ENCODE measurements at regions not wholly inside any gene's neighbourhood (a gene's known extent, or its start where the extent isn't known, plus 50 kb on each side); places are given as distances from the start of the nearest gene placed in this dataset.

GRCh38 chr5:165349735-165350134 lies 1844.3 kb downstream of the MAT2B start:
- H3K36me3 ChIP-seq (ENCODE audit: control insufficient read depth, insufficient read depth, low read length): no peaks in the 10 kb centered on the region
- H3K4me3 ChIP-seq (ENCODE audit: low read depth, low read length): no peak overlapping the region
- no peaks in the 10 kb centered on the region for H3K27me3 ChIP-seq (ENCODE audit: control insufficient read depth, insufficient read depth, low read length)
- DNase-seq (ENCODE audit: low read depth): no peak
- TF ChIP-seq, protein P1, sequence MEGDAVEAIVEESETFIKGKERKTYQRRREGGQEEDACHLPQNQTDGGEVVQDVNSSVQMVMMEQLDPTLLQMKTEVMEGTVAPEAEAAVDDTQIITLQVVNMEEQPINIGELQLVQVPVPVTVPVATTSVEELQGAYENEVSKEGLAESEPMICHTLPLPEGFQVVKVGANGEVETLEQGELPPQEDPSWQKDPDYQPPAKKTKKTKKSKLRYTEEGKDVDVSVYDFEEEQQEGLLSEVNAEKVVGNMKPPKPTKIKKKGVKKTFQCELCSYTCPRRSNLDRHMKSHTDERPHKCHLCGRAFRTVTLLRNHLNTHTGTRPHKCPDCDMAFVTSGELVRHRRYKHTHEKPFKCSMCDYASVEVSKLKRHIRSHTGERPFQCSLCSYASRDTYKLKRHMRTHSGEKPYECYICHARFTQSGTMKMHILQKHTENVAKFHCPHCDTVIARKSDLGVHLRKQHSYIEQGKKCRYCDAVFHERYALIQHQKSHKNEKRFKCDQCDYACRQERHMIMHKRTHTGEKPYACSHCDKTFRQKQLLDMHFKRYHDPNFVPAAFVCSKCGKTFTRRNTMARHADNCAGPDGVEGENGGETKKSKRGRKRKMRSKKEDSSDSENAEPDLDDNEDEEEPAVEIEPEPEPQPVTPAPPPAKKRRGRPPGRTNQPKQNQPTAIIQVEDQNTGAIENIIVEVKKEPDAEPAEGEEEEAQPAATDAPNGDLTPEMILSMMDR (IDR thresholded peaks at IDR 0.05; ENCODE audit: insufficient read depth, low read length, poor library complexity, severe bottlenecking): no peak

DNA sequence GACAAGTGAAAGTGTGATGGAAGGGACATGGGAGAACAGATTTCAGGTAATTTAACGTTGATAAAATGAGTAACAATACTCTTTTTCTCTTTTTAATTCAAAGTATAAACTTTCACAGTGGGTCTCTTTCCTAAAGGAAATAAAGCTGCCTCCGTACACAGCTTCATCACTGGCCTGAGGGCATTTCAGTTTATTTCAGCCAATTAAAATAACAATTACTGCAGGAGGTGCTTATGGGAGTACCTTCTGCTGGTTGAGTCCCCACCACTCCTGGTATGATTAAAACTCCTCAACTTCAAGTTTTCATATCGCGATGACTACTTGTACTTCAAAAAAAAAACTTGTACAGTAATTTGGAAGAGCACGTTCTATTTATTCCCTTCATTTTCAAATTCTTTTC lies 1845.9 kb downstream of the MAT2B start:
- Histone ChIP-seq H3K36me3 (ENCODE audit: control insufficient read depth, insufficient read depth, low read length) (no peaks in the 10 kb centered on the region), H3K27me3 (ENCODE audit: control insufficient read depth, insufficient read depth, low read length) (no peaks in the 10 kb centered on the region), H3K4me3 (ENCODE audit: low read depth, low read length) (no peak overlapping the region)
- no peak for DNase-seq (ENCODE audit: low read depth)
- TF ChIP-seq, protein P1 (IDR thresholded peaks at IDR 0.05; ENCODE audit: insufficient read depth, low read length, poor library complexity, severe bottlenecking): no peak

DNA sequence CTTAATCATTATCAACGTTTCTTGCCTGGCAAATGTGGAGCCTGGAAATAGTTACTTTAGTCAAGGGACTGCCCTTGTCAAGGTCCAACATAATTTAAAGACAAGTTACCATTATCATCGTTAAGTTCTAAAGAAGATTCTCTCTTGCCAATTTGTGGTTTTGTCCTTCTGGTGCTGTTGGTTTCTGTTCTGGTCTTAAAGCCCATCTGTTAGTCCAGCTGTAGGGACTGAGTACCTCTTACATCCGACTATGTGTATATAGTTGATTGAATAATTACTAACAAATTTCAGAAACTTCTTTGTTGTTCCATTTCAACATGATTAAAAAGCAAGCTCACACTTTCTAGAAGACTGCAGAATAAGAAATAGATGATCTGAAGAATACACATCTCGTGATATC lies 1854.9 kb downstream of the MAT2B start:
- DNase-seq (ENCODE audit: low read depth): no peak
- Histone ChIP-seq H3K36me3 (ENCODE audit: control insufficient read depth, insufficient read depth, low read length) (no peaks in the 10 kb centered on the region), H3K4me3 (ENCODE audit: low read depth, low read length) (no peak overlapping the region), H3K27me3 (ENCODE audit: control insufficient read depth, insufficient read depth, low read length) (no peaks in the 10 kb centered on the region)
- TF ChIP-seq, protein P1 (IDR thresholded peaks at IDR 0.05; ENCODE audit: insufficient read depth, low read length, poor library complexity, severe bottlenecking): no peak

DNA sequence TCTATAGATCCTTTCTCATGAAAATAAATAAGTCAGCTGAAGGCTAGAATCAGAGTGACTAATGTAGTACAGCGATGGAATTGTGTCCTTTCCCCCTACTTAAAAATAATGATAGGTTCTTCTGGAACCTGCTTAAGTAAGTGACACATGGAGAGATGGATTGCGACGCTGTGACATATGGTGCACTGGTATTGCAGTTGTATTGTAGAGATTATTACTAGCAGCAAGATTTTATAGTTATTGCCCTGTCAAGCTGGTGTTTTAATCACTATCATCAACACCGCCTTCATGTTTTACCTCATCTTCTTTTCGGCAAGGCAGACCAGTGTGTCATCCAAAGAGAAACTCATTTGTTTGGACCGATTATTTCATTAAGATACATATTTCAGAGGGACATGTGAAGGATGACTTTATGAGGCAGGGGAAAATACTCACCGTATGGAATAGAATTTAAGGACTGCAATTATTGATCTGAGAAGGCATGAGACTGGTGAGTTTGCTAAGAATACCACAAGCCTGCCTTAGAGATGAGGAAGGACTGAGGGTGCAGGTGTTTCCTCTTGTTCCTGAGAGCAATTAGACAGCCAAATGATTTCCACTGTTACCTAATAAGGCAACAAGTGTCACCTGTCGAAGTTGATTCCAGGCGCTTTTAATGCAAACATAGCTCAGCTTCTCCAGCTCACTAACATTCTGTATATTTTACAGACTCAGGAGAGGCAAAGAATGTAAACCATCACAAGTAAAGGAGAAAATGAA lies 1855.5 kb downstream of the MAT2B start:
- TF ChIP-seq, protein P1 (IDR thresholded peaks at IDR 0.05; ENCODE audit: insufficient read depth, low read length, poor library complexity, severe bottlenecking): no peak
- no peak for DNase-seq (ENCODE audit: low read depth)
- Histone ChIP-seq H3K4me3 (ENCODE audit: low read depth, low read length) (no peak overlapping the region), H3K36me3 (ENCODE audit: control insufficient read depth, insufficient read depth, low read length) (no peaks in the 10 kb centered on the region), H3K27me3 (ENCODE audit: control insufficient read depth, insufficient read depth, low read length) (no peaks in the 10 kb centered on the region)

DNA sequence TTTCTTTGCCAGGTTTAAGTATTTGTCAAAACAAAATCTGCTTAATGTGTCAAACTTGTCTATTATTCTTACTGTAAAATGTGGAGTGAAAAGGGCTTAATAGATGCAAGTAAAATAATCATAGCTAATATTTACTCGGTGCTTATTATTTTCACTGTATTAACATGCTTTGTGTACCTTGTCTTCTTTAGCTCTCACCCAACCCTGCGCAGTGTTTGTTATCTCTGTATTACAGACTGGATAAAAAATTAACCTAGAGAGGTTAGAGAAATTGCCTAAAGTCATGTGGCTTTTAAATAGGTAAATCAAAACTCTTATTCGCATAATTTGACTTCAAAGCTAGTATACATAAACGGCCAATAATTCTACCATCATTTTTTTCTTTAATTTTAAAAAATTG lies 1864.8 kb downstream of the MAT2B start:
- Histone ChIP-seq H3K36me3 (ENCODE audit: control insufficient read depth, insufficient read depth, low read length) (no peaks in the 10 kb centered on the region), H3K27me3 (ENCODE audit: control insufficient read depth, insufficient read depth, low read length) (no peaks in the 10 kb centered on the region), H3K4me3 (ENCODE audit: low read depth, low read length) (no peak overlapping the region)
- TF ChIP-seq, protein P1 (IDR thresholded peaks at IDR 0.05; ENCODE audit: insufficient read depth, low read length, poor library complexity, severe bottlenecking): no peak
- no peak for DNase-seq (ENCODE audit: low read depth)

GRCh38 chr5:165370794-165371193 lies 1865.4 kb downstream of the MAT2B start:
- no peak for DNase-seq (ENCODE audit: low read depth)
- Histone ChIP-seq H3K36me3 (ENCODE audit: control insufficient read depth, insufficient read depth, low read length) (no peaks in the 10 kb centered on the region), H3K27me3 (ENCODE audit: control insufficient read depth, insufficient read depth, low read length) (no peaks in the 10 kb centered on the region), H3K4me3 (ENCODE audit: low read depth, low read length) (no peak overlapping the region)
- TF ChIP-seq, protein P1 (IDR thresholded peaks at IDR 0.05; ENCODE audit: insufficient read depth, low read length, poor library complexity, severe bottlenecking): no peak

All from kidney epithelial cell (primary cell).